GM12878 (cell line): ENCODE measurements at regions not wholly inside any gene's neighbourhood (a gene's known extent, or its start where the extent isn't known, plus 50 kb on each side); places are given as distances from the start of the nearest gene placed in this dataset.

Experiments
- ATAC-seq: fragments of 200-7000 bp; cut with Tn5 transposase; 3 replicates; pipeline ENCODE4 v1.9.1; 2020; ENCODE audit warnings: mild to moderate bottlenecking, moderate library complexity
- BruUV-seq: library from RNA; stranded (reverse); fragments of 400-500 nt; replicated peaks from 2 replicates; lab custom pipeline; 2021; lab: Mats Ljungman, UMichigan
- CTCF ChIA-PET: fragments of 300-600 bp; sonication (Branson Sonifier 250); formaldehyde crosslinking; extraction: SDS; loops from one replicate; lab custom pipeline; 2021; ENCODE audit warnings: inconsistent platforms; lab: Yijun Ruan, JAX
- POLR2A ChIA-PET: fragments of 350-600 bp; formaldehyde crosslinking; extraction: SDS; loops from one replicate; lab custom pipeline; 2021; ENCODE audit warnings: inconsistent platforms; lab: Charles Lee
- RAD21 ChIA-PET: fragments of 300-600 bp; sonication (Branson Sonifier 250); formaldehyde crosslinking; loops from one replicate; lab custom pipeline; 2023; ENCODE audit warnings: antibody characterized with exemption; ENCODE audit not compliant: unreplicated experiment; lab: Charles Lee
- SMC1A ChIA-PET: fragments of 300-600 bp; sonication (Branson Sonifier 250); formaldehyde crosslinking; loops from one replicate; lab custom pipeline; 2023; ENCODE audit not compliant: unreplicated experiment, uncharacterized antibody; lab: Charles Lee
- DNase-seq: peaks from one replicate; pipeline ENCODE4 v3.0.0-alpha.2; 2011; ENCODE audit warnings: low read depth, low spot score
- FAIRE-seq: peaks from 3 replicates; lab custom pipeline; 2011; peaks lifted over from hg19 to GRCh38; lab: Jason Lieb, UNC
- H2AFZ ChIP-seq: 2 replicates; pipeline ENCODE4 v1.6.0; 2011; ENCODE audit warnings: low read depth, low read length, control low read depth; ENCODE audit not compliant: control insufficient read depth
- H3K27ac ChIP-seq: 2 replicates; pipeline ENCODE4 v1.5.1; 2011; ENCODE audit warnings: control low read depth; ENCODE audit not compliant: control insufficient read depth, insufficient read depth
- H3K27me3 ChIP-seq, 2 experiments: replicated peaks in 1 of 2; 2 replicates each; pipeline versions ENCODE4 v1.6.0 to v1.6.1; 2011; ENCODE audit warnings: low read length in 1 of 2; ENCODE audit not compliant: control insufficient read depth in 2 of 2, insufficient read depth in 2 of 2
- H3K36me3 ChIP-seq, 2 experiments: 2 replicates each; pipeline ENCODE4 v1.5.1; 2011; ENCODE audit warnings: low read length in 1 of 2; ENCODE audit not compliant: control insufficient read depth in 2 of 2, insufficient read depth in 2 of 2
- H3K4me1 ChIP-seq: 2 replicates; pipeline ENCODE4 v1.6.1; 2011; ENCODE audit warnings: mild to moderate bottlenecking, low read length, moderate library complexity, mixed read lengths; ENCODE audit not compliant: control insufficient read depth, insufficient read depth
- H3K4me2 ChIP-seq: 2 replicates; pipeline ENCODE4 v1.6.0; 2011; ENCODE audit warnings: control low read depth; ENCODE audit not compliant: control insufficient read depth, insufficient read depth
- H3K4me3 ChIP-seq: fragments of 200-600 bp; sonication (generic); 2 replicates; pipeline ENCODE4 v1.5.1; 2016
- H3K79me2 ChIP-seq: 2 replicates; pipeline ENCODE4 v1.6.0; 2011; ENCODE audit warnings: low read length; ENCODE audit not compliant: control insufficient read depth, insufficient read depth
- H3K9ac ChIP-seq: 2 replicates; pipeline ENCODE4 v1.8.0; 2011; ENCODE audit warnings: low read length, control low read depth, mixed read lengths; ENCODE audit not compliant: control insufficient read depth, insufficient read depth
- H3K9me3 ChIP-seq: replicated peaks from 3 replicates; pipeline ENCODE4 v1.5.1; 2011; ENCODE audit warnings: mild to moderate bottlenecking, low read length; ENCODE audit not compliant: control insufficient read depth, insufficient read depth
- H4K20me1 ChIP-seq: 2 replicates; pipeline ENCODE4 v1.6.0; 2011; ENCODE audit not compliant: control insufficient read depth, insufficient read depth
- ETV6 ChIP-seq, 2 experiments: fragments of 450-650 bp in 1 of 2; IDR thresholded peaks in 1 of 2; conservative IDR thresholded peaks in 1 of 2; 2 replicates each; pipeline ENCODE4 v1.6.1; 2014; ENCODE audit warnings: antibody characterized with exemption in 1 of 2, borderline replicate concordance in 1 of 2, low read depth in 1 of 2, mild to moderate bottlenecking in 1 of 2, moderate library complexity in 1 of 2
- IKZF2 ChIP-seq, 2 experiments: fragments of 450-650 bp; IDR thresholded peaks; 2 replicates each; pipeline ENCODE4 v1.6.1; 2017; ENCODE audit warnings: mild to moderate bottlenecking in 2 of 2, moderate library complexity in 2 of 2
- NR2C2 ChIP-seq: IDR thresholded peaks from 2 replicates; pipeline ENCODE4 v1.6.1; 2011; ENCODE audit warnings: borderline replicate concordance, low read depth; ENCODE audit not compliant: control insufficient read depth, insufficient read length
- TCF12 ChIP-seq: IDR thresholded peaks from 2 replicates; pipeline ENCODE4 v1.6.1; 2011; ENCODE audit warnings: low read depth, mild to moderate bottlenecking, low read length
- ZSCAN29 ChIP-seq: fragments of 450-650 bp; IDR thresholded peaks from 2 replicates; pipeline ENCODE4 v1.6.1; 2017; ENCODE audit warnings: mild to moderate bottlenecking, moderate library complexity
- WGBS: methylation state at CpG from one replicate; pipeline ENCODE4 v1.1.6; 2016; ENCODE audit warnings: low lambda C conversion rate; ENCODE audit not compliant: insufficient replicate concordance, insufficient coverage; ENCODE audit errors: missing lambda C conversion rate; 5-methylcytosine and 5-hydroxymethylcytosine counted together
- in situ Hi-C: fragments of 300-500 bp; cut with MboI; formaldehyde crosslinking; loops from 9 replicates; pipeline ENCODE4 v1.14.3; 2018; ENCODE audit warnings: mixed read lengths
- intact Hi-C: fragments of 100-400 bp; cut with micrococcal nuclease; formaldehyde crosslinking; loops from one replicate; pipeline ENCODE4 v1.14.2; 2022; ENCODE audit not compliant: unreplicated experiment
- TF ChIP-seq, protein P1 (sequence below): IDR thresholded peaks from 2 replicates; pipeline ENCODE4 v1.6.1; 2012; ENCODE audit warnings: improper control_type of control experiment, low read depth, low read length; ENCODE audit not compliant: insufficient replicate concordance

DNA sequence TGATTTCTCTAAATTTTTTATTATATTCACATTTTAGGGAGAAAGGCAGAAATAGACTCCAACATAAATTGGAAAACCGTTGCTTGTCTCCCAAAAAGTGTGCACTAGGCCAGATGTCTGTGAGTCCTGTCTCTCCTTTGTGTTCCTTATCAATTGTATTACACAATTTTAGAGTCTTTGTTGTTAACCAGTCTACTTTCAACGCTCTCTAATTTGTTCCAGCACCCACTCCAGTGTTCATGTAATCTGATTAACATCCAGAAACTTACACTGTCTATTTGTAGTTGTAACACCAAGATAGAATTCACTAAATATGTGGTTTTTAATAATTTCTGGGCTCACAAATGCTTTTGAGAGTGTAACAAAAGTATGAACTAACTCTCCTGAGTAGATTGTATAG lies 195.6 kb downstream of the FSIP2 start:
- ATAC-seq = no peak
- Histone ChIP-seq H4K20me1 (no peaks in the 10 kb centered on the region), H2AFZ (no peak overlapping the region), H3K4me1 (no peaks in the 10 kb centered on the region), H3K79me2 (no peaks in the 10 kb centered on the region), H3K9ac (no peak overlapping the region), H3K4me3 (no peak overlapping the region), H3K36me3 (no peaks in the 10 kb centered on the region), H3K27ac (no peak overlapping the region), H3K4me2 (no peak overlapping the region), H3K27me3 (no peaks in the 10 kb centered on the region), H3K9me3 (no peaks in the 10 kb centered on the region)
- POLR2A ChIA-PET = no interaction called here
- in situ Hi-C loops (no loop called here), intact Hi-C loops (no loop called here)
- 0% methylated on average over 2 of the region's 2 CpGs for WGBS
- no peak for DNase-seq
- BruUV-seq = no TSS peak
- CTCF ChIA-PET = no interaction called here
- no peak for TF ChIP-seq NR2C2
- TF ChIP-seq TCF12 = no peak
- TF ChIP-seq IKZF2 (IDR thresholded peaks at IDR 0.05) = no peak
- TF ChIP-seq ZSCAN29 = no peak
- no peak for TF ChIP-seq ETV6 (conservative IDR thresholded peaks at IDR 0.05 in 1 of 2, IDR thresholded peaks at IDR 0.05 in 1 of 2; ENCODE audit: borderline replicate concordance in 1 of 2, low read depth in 1 of 2)
- TF ChIP-seq, protein P1, sequence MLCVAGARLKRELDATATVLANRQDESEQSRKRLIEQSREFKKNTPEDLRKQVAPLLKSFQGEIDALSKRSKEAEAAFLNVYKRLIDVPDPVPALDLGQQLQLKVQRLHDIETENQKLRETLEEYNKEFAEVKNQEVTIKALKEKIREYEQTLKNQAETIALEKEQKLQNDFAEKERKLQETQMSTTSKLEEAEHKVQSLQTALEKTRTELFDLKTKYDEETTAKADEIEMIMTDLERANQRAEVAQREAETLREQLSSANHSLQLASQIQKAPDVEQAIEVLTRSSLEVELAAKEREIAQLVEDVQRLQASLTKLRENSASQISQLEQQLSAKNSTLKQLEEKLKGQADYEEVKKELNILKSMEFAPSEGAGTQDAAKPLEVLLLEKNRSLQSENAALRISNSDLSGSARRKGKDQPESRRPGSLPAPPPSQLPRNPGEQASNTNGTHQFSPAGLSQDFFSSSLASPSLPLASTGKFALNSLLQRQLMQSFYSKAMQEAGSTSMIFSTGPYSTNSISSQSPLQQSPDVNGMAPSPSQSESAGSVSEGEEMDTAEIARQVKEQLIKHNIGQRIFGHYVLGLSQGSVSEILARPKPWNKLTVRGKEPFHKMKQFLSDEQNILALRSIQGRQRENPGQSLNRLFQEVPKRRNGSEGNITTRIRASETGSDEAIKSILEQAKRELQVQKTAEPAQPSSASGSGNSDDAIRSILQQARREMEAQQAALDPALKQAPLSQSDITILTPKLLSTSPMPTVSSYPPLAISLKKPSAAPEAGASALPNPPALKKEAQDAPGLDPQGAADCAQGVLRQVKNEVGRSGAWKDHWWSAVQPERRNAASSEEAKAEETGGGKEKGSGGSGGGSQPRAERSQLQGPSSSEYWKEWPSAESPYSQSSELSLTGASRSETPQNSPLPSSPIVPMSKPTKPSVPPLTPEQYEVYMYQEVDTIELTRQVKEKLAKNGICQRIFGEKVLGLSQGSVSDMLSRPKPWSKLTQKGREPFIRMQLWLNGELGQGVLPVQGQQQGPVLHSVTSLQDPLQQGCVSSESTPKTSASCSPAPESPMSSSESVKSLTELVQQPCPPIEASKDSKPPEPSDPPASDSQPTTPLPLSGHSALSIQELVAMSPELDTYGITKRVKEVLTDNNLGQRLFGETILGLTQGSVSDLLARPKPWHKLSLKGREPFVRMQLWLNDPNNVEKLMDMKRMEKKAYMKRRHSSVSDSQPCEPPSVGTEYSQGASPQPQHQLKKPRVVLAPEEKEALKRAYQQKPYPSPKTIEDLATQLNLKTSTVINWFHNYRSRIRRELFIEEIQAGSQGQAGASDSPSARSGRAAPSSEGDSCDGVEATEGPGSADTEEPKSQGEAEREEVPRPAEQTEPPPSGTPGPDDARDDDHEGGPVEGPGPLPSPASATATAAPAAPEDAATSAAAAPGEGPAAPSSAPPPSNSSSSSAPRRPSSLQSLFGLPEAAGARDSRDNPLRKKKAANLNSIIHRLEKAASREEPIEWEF = no peak
- RAD21 ChIA-PET = no interaction called here
- SMC1A ChIA-PET = no interaction called here
- no peak for FAIRE-seq
